HepG2 (cell line): ENCODE measurements at regions not wholly inside any gene's neighbourhood (a gene's known extent, or its start where the extent isn't known, plus 50 kb on each side); places are given as distances from the start of the nearest gene placed in this dataset.

Experiments used
- ATAC-seq: fragments of 200-7000 bp; cut with Tn5 transposase; 3 replicates; pipeline ENCODE4 v1.9.1; 2020; ENCODE audit warnings: mild to moderate bottlenecking, moderate library complexity
- BruUV-seq: library from RNA; stranded (reverse); fragments of 400-500 nt; replicated peaks from 2 replicates; lab custom pipeline; 2021; lab: Mats Ljungman, UMichigan
- CTCF ChIA-PET: fragments of 300-600 bp; formaldehyde crosslinking; extraction: SDS; loops from one replicate; lab custom pipeline; 2021; ENCODE audit warnings: low total read pairs, inconsistent platforms, low intra/inter-chr PET ratio; lab: Yijun Ruan, JAX
- POLR2A ChIA-PET: fragments of 350-600 bp; sonication (Branson Sonifier 250); formaldehyde crosslinking; loops from one replicate; lab custom pipeline; 2020; ENCODE audit warnings: antibody characterized with exemption, inconsistent platforms; lab: Yijun Ruan, JAX
- DNase-seq: peaks from one replicate; pipeline ENCODE4 v3.0.0-alpha.2; 2015; ENCODE audit warnings: low spot score
- FAIRE-seq: peaks from 3 replicates; lab custom pipeline; 2011; peaks lifted over from hg19 to GRCh38; lab: Jason Lieb, UNC
- H2AFZ ChIP-seq: one replicate; pipeline ENCODE4 v1.6.1; 2011; ENCODE audit warnings: low read length, inconsistent platforms
- H3K27ac ChIP-seq: fragments of 300-600 bp; 3 replicates; pipeline ENCODE4 v1.8.0; 2011; ENCODE audit warnings: mixed run types, mild to moderate bottlenecking, mixed read lengths, low read length, inconsistent platforms; ENCODE audit not compliant: insufficient read depth; ENCODE audit errors: extremely low read length
- H3K27me3 ChIP-seq, 2 experiments: fragments of 200-600 bp in 1 of 2; 2 replicates in 1 of 2; 3 replicates in 1 of 2; pipeline versions ENCODE4 v1.6.0 to v1.8.0; 2011; ENCODE audit warnings: low read length in 2 of 2, mild to moderate bottlenecking in 2 of 2, moderate library complexity in 2 of 2, inconsistent platforms in 1 of 2; ENCODE audit not compliant: insufficient read depth in 2 of 2, control insufficient read depth in 1 of 2
- H3K36me3 ChIP-seq, 2 experiments: fragments of 200-600 bp in 1 of 2; replicated peaks in 1 of 2; 2 replicates in 1 of 2; 3 replicates in 1 of 2; pipeline versions ENCODE4 v1.5.1 to v1.8.0; 2011; ENCODE audit warnings: low read length in 2 of 2, inconsistent platforms in 1 of 2; ENCODE audit not compliant: insufficient read depth in 2 of 2, control insufficient read depth in 1 of 2
- H3K4me1 ChIP-seq: 2 replicates; pipeline ENCODE4 v1.5.1; 2012; ENCODE audit warnings: low read length, inconsistent platforms; ENCODE audit not compliant: insufficient read depth
- H3K4me2 ChIP-seq: 2 replicates; pipeline ENCODE4 v1.6.0; 2011; ENCODE audit warnings: low read depth, low read length, inconsistent platforms
- H3K4me3 ChIP-seq, 3 experiments: fragments of 200-600 bp in 1 of 3; sonication (generic), shearing (Covaris generic) in 1 of 3; replicated peaks in 1 of 3; 2 replicates each; pipeline ENCODE4 v1.5.1; 2011 to 2016; ENCODE audit warnings: low read length in 3 of 3, inconsistent platforms in 2 of 3, low read depth in 2 of 3, mild to moderate bottlenecking in 2 of 3, control low read depth in 1 of 3, mixed read lengths in 1 of 3; ENCODE audit not compliant: insufficient read depth in 1 of 3
- H3K79me2 ChIP-seq: one replicate; pipeline ENCODE4 v1.6.1; 2011; ENCODE audit warnings: low read length, inconsistent platforms; ENCODE audit not compliant: insufficient read depth
- H3K9ac ChIP-seq: 2 replicates; pipeline ENCODE4 v1.6.0; 2011; ENCODE audit warnings: mild to moderate bottlenecking, low read depth, low read length, inconsistent platforms; ENCODE audit not compliant: insufficient read depth
- H3K9me3 ChIP-seq: 2 replicates; pipeline ENCODE4 v1.5.1; 2012; ENCODE audit warnings: mild to moderate bottlenecking, low read length
- H4K20me1 ChIP-seq: 2 replicates; pipeline ENCODE4 v1.6.0; 2011; ENCODE audit warnings: inconsistent platforms, mild to moderate bottlenecking, low read length, moderate library complexity; ENCODE audit not compliant: insufficient read depth
- MAF1 ChIP-seq: sonication (generic); formaldehyde crosslinking; IDR thresholded peaks from 2 replicates; pipeline ENCODE4 v1.5.0; 2020; ENCODE audit warnings: missing genetic modification reagents, borderline replicate concordance
- MXD4 ChIP-seq: IDR thresholded peaks from 2 replicates; pipeline ENCODE4 v1.6.1; 2016; ENCODE audit warnings: mild to moderate bottlenecking, missing biosample characterization, missing genetic modification reagents
- PPARG ChIP-seq: conservative IDR thresholded peaks from 2 replicates; pipeline ENCODE4 v1.6.1; 2016; ENCODE audit warnings: missing biosample characterization, missing genetic modification reagents
- SIX1 ChIP-seq: sonication (generic); formaldehyde crosslinking; IDR thresholded peaks from 2 replicates; pipeline ENCODE4 v1.4.0; 2020; ENCODE audit warnings: missing genetic modification reagents, borderline replicate concordance
- SRY ChIP-seq: sonication (generic); formaldehyde crosslinking; IDR thresholded peaks from 2 replicates; pipeline ENCODE4 v1.8.0; 2022; ENCODE audit warnings: mild to moderate bottlenecking, missing genetic modification reagents
- STAT5B ChIP-seq: sonication (generic); formaldehyde crosslinking; IDR thresholded peaks from 2 replicates; pipeline ENCODE4 v1.4.0; 2020; ENCODE audit warnings: missing genetic modification reagents
- TOE1 ChIP-seq: sonication (generic); formaldehyde crosslinking; IDR thresholded peaks from 2 replicates; pipeline ENCODE4 v1.4.0; 2020; ENCODE audit warnings: mild to moderate bottlenecking, missing genetic modification reagents
- TRIM24 ChIP-seq: sonication (generic); formaldehyde crosslinking; IDR thresholded peaks from 2 replicates; pipeline ENCODE4 v1.8.0; 2022; ENCODE audit warnings: mild to moderate bottlenecking, missing genetic modification reagents
- XRCC5 ChIP-seq: fragments of 200-400 bp; formaldehyde crosslinking; optimal IDR thresholded peaks from 2 replicates; pipeline ENCODE3; 2017; ENCODE audit warnings: mild to moderate bottlenecking, low read length
- ZFYVE20 ChIP-seq: sonication (generic); formaldehyde crosslinking; IDR thresholded peaks from 2 replicates; pipeline ENCODE4 v1.8.0; 2023; ENCODE audit warnings: low read depth, mild to moderate bottlenecking, moderate library complexity, missing genetic modification reagents, borderline replicate concordance
- ZNF3 ChIP-seq: IDR thresholded peaks from 2 replicates; pipeline ENCODE4 v1.7.0; 2017; ENCODE audit warnings: inconsistent platforms
- ZNF670 ChIP-seq: sonication (generic); formaldehyde crosslinking; IDR thresholded peaks from 2 replicates; pipeline ENCODE4 v1.8.0; 2022; ENCODE audit warnings: mild to moderate bottlenecking, missing genetic modification reagents, borderline replicate concordance
- ZNF839 ChIP-seq: sonication (generic); formaldehyde crosslinking; IDR thresholded peaks from 2 replicates; pipeline ENCODE4 v1.4.0; 2020; ENCODE audit warnings: missing genetic modification reagents, mild to moderate bottlenecking, borderline replicate concordance
- WGBS: methylation state at CpG from one replicate; pipeline ENCODE4 v1.1.6; 2017; ENCODE audit warnings: low lambda C conversion rate; 5-methylcytosine and 5-hydroxymethylcytosine counted together
- in situ Hi-C: cut with HindIII; loops from 2 replicates; pipeline ENCODE4 v1.10.0; 2017; ENCODE audit warnings: low pct_unique_long_range_greater_than_20kb; ENCODE audit not compliant: extremely low pct_ligation_motif_present
- intact Hi-C: fragments of 100-400 bp; cut with micrococcal nuclease; formaldehyde crosslinking; loops from one replicate; pipeline ENCODE4 v1.10.0; 2022; ENCODE audit not compliant: unreplicated experiment
- TF ChIP-seq, protein P1 (sequence below): sonication (generic); formaldehyde crosslinking; IDR thresholded peaks from 2 replicates; pipeline ENCODE4 v1.5.1; 2020; ENCODE audit warnings: mild to moderate bottlenecking, missing genetic modification reagents
- TF ChIP-seq, protein P2 (sequence below): sonication (generic); formaldehyde crosslinking; IDR thresholded peaks from 2 replicates; pipeline ENCODE4 v1.4.0; 2020; ENCODE audit warnings: mild to moderate bottlenecking, missing genetic modification reagents
- TF ChIP-seq, protein P3 (sequence below): sonication (generic); formaldehyde crosslinking; IDR thresholded peaks from 2 replicates; pipeline ENCODE4 v1.4.0; 2020; ENCODE audit warnings: mild to moderate bottlenecking, missing genetic modification reagents
- TF ChIP-seq, protein P4 (sequence below): sonication (generic); formaldehyde crosslinking; IDR thresholded peaks from 2 replicates; pipeline ENCODE4 v1.4.0; 2020; ENCODE audit warnings: mild to moderate bottlenecking, missing genetic modification reagents

DNA sequence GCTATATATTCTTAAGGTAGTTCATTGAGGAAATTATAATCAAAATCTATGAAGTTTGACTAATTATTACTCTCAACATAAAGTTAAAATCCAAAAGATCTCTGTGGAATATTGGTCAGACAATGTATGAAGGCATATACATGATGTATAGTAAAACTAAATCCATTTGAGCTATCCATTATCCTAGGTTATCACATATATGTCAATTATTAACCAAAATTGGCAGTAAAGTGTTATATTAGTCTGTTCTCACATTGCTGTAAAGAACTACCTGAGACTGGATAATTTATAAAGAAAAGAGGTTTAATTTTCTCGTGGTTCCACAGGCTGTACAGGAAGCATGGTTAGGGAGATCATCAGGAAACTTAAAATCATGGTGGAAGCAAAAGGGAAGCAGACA is 511.7 kb upstream of the SGCD start:
- CTCF ChIA-PET = no interaction called here
- Histone ChIP-seq H3K4me2 (no peak overlapping the region), H3K36me3 (no peaks in the 10 kb centered on the region), H4K20me1 (no peaks in the 10 kb centered on the region), H3K9me3 (no peaks in the 10 kb centered on the region), H3K4me1 (no peaks in the 10 kb centered on the region), H3K4me3 (no peak overlapping the region), H2AFZ (no peak overlapping the region), H3K79me2 (no peaks in the 10 kb centered on the region), H3K27ac (no peak overlapping the region), H3K27me3 (no peaks in the 10 kb centered on the region), H3K9ac (no peak overlapping the region)
- BruUV-seq = no TSS peak
- intact Hi-C loops (no loop called here), in situ Hi-C loops (no loop called here)
- DNase-seq (no peak), FAIRE-seq (no peak), ATAC-seq (no peak)
- POLR2A ChIA-PET = no interaction called here
- 0% methylated on average over 1 of the region's 1 CpG for WGBS
- no peak for TF ChIP-seq MXD4 (CRISPR knock-in tag)
- no peak for TF ChIP-seq ZNF670
- no peak for TF ChIP-seq ZNF839 (CRISPR knock-in tag)
- TF ChIP-seq STAT5B (CRISPR knock-in tag) = no peak
- TF ChIP-seq ZNF3 (CRISPR knock-in tag) = no peak
- TF ChIP-seq, protein P1, sequence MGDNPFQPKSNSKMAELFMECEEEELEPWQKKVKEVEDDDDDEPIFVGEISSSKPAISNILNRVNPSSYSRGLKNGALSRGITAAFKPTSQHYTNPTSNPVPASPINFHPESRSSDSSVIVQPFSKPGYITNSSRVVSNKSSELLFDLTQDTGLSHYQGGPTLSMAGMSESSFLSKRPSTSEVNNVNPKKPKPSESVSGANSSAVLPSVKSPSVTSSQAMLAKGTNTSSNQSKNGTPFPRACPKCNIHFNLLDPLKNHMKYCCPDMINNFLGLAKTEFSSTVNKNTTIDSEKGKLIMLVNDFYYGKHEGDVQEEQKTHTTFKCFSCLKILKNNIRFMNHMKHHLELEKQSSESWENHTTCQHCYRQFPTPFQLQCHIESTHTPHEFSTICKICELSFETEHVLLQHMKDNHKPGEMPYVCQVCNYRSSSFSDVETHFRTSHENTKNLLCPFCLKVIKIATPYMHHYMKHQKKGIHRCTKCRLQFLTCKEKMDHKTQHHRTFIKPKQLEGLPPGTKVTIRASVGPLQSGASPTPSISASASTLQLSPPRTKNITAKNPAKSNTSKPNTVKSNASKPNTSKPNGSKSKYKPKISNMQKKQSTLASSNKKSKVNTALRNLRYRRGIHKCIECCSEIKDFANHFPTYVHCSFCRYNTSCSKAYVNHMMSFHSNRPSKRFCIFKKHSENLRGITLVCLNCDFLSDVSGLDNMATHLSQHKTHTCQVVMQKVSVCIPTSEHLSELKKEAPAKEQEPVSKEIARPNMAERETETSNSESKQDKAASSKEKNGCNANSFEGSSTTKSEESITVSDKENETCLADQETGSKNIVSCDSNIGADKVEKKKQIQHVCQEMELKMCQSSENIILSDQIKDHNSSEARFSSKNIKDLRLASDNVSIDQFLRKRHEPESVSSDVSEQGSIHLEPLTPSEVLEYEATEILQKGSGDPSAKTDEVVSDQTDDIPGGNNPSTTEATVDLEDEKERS (CRISPR knock-in tag) = no peak
- TF ChIP-seq, protein P2, sequence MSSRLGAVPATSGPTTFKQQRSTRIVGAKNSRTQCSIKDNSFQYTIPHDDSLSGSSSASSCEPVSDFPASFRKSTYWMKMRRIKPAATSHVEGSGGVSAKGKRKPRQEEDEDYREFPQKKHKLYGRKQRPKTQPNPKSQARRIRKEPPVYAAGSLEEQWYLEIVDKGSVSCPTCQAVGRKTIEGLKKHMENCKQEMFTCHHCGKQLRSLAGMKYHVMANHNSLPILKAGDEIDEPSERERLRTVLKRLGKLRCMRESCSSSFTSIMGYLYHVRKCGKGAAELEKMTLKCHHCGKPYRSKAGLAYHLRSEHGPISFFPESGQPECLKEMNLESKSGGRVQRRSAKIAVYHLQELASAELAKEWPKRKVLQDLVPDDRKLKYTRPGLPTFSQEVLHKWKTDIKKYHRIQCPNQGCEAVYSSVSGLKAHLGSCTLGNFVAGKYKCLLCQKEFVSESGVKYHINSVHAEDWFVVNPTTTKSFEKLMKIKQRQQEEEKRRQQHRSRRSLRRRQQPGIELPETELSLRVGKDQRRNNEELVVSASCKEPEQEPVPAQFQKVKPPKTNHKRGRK (CRISPR knock-in tag) = no peak
- TF ChIP-seq, protein P3, sequence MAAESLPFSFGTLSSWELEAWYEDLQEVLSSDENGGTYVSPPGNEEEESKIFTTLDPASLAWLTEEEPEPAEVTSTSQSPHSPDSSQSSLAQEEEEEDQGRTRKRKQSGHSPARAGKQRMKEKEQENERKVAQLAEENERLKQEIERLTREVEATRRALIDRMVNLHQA (CRISPR knock-in tag) = no peak
- no peak for TF ChIP-seq MAF1 (CRISPR knock-in tag)
- TF ChIP-seq TOE1 = no peak
- no peak for TF ChIP-seq TRIM24 (CRISPR knock-in tag)
- no peak for TF ChIP-seq ZFYVE20 (CRISPR knock-in tag)
- TF ChIP-seq, protein P4, sequence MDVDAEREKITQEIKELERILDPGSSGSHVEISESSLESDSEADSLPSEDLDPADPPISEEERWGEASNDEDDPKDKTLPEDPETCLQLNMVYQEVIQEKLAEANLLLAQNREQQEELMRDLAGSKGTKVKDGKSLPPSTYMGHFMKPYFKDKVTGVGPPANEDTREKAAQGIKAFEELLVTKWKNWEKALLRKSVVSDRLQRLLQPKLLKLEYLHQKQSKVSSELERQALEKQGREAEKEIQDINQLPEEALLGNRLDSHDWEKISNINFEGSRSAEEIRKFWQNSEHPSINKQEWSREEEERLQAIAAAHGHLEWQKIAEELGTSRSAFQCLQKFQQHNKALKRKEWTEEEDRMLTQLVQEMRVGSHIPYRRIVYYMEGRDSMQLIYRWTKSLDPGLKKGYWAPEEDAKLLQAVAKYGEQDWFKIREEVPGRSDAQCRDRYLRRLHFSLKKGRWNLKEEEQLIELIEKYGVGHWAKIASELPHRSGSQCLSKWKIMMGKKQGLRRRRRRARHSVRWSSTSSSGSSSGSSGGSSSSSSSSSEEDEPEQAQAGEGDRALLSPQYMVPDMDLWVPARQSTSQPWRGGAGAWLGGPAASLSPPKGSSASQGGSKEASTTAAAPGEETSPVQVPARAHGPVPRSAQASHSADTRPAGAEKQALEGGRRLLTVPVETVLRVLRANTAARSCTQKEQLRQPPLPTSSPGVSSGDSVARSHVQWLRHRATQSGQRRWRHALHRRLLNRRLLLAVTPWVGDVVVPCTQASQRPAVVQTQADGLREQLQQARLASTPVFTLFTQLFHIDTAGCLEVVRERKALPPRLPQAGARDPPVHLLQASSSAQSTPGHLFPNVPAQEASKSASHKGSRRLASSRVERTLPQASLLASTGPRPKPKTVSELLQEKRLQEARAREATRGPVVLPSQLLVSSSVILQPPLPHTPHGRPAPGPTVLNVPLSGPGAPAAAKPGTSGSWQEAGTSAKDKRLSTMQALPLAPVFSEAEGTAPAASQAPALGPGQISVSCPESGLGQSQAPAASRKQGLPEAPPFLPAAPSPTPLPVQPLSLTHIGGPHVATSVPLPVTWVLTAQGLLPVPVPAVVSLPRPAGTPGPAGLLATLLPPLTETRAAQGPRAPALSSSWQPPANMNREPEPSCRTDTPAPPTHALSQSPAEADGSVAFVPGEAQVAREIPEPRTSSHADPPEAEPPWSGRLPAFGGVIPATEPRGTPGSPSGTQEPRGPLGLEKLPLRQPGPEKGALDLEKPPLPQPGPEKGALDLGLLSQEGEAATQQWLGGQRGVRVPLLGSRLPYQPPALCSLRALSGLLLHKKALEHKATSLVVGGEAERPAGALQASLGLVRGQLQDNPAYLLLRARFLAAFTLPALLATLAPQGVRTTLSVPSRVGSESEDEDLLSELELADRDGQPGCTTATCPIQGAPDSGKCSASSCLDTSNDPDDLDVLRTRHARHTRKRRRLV (CRISPR knock-in tag) = no peak
- no peak for TF ChIP-seq XRCC5
- TF ChIP-seq PPARG = no peak
- TF ChIP-seq SRY (CRISPR knock-in tag) = no peak
- TF ChIP-seq SIX1 (CRISPR knock-in tag) = no peak
